ENCODE measurements at regions not wholly inside any gene's neighbourhood (a gene's known extent, or its start where the extent isn't known, plus 50 kb on each side); places are given as distances from the start of the nearest gene placed in this dataset.

DNA sequence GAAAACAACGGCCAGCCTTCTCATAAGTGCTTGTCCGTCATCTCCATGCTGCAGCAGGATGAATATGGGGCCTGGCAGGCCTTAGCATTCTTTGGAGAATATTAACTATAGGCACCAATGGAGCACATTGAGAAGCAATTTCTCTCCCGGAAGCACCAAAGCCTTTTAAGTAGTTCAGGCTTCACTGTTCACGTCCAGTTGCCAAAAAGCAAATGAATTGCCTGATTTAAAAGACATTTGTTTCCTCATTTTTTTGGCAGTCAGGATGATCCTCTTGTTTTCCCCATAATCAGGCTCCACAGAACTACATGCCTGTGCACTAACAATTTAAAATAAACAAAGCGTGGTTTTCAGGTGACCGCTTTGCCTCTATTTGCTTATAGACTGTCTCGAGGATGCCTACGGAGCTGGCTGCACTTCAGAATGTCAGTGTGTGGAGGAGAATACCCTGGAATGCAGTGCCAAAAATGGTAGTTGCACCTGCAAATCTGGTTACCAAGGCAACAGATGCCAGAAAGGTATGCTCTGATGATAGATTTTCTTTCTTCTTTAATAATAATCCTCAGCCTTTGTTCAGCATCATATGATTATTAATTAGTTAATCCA lies 725.2 kb upstream of the GOLIM4 start:
- TF ChIP-seq, protein P1, sequence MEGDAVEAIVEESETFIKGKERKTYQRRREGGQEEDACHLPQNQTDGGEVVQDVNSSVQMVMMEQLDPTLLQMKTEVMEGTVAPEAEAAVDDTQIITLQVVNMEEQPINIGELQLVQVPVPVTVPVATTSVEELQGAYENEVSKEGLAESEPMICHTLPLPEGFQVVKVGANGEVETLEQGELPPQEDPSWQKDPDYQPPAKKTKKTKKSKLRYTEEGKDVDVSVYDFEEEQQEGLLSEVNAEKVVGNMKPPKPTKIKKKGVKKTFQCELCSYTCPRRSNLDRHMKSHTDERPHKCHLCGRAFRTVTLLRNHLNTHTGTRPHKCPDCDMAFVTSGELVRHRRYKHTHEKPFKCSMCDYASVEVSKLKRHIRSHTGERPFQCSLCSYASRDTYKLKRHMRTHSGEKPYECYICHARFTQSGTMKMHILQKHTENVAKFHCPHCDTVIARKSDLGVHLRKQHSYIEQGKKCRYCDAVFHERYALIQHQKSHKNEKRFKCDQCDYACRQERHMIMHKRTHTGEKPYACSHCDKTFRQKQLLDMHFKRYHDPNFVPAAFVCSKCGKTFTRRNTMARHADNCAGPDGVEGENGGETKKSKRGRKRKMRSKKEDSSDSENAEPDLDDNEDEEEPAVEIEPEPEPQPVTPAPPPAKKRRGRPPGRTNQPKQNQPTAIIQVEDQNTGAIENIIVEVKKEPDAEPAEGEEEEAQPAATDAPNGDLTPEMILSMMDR (IDR thresholded peaks at IDR 0.05) = no peak
- no peak for TF ChIP-seq POLR2A (IDR thresholded peaks at IDR 0.05)

All from testis (tissue), 2 donors.